ENCODE measurements at regions not wholly inside any gene's neighbourhood (a gene's known extent, or its start where the extent isn't known, plus 50 kb on each side); places are given as distances from the start of the nearest gene placed in this dataset.

- H3K36me3 Mint-ChIP-seq, result no peaks in the 10 kb centered on the region
- ATAC-seq (no peak), DNase-seq (ENCODE audit: low spot score in 2 of 2) (no peak)
- H3K4me3 Mint-ChIP-seq, result no peak overlapping the region
- no peak overlapping the region for H3K27ac Mint-ChIP-seq
- no peaks in the 10 kb centered on the region for H3K4me1 Mint-ChIP-seq
- peaks cover 2% of the 10 kb centered on the region for H3K9me3 Mint-ChIP-seq
These were observed 275.7 kb upstream of the CAMK1G start for GRCh38 chr1:209307846-209308245.

- H3K36me3 Mint-ChIP-seq, result no peaks in the 10 kb centered on the region
- H3K4me3 Mint-ChIP-seq, result no peak overlapping the region
- H3K9me3 Mint-ChIP-seq, result peaks cover 6% of the 10 kb centered on the region
- no peaks in the 10 kb centered on the region for H3K4me1 Mint-ChIP-seq
- H3K27ac Mint-ChIP-seq, result no peak overlapping the region
- DNase-seq (ENCODE audit: low spot score in 2 of 2), result no peak
- no peak for ATAC-seq
These were observed 274.3 kb upstream of the CAMK1G start for GRCh38 chr1:209309198-209309597.

- DNase-seq (ENCODE audit: low spot score in 2 of 2) (no peak), ATAC-seq (no peak)
- H3K36me3 Mint-ChIP-seq, result no peaks in the 10 kb centered on the region
- H3K4me1 Mint-ChIP-seq, result no peaks in the 10 kb centered on the region
- H3K27ac Mint-ChIP-seq, result no peak overlapping the region
- peaks cover 5% of the 10 kb centered on the region for H3K9me3 Mint-ChIP-seq
- no peak overlapping the region for H3K4me3 Mint-ChIP-seq
These were observed 271.7 kb upstream of the CAMK1G start for GRCh38 chr1:209311770-209312169.

GRCh38 chr1:209316929-209317328, 266.6 kb upstream of the CAMK1G start:
- no peak overlapping the region for H3K4me3 Mint-ChIP-seq
- no peaks in the 10 kb centered on the region for H3K36me3 Mint-ChIP-seq
- DNase-seq (ENCODE audit: low spot score in 2 of 2) (no peak), ATAC-seq (no peak)
- H3K9me3 Mint-ChIP-seq, result peaks cover 5% of the 10 kb centered on the region
- no peak overlapping the region for H3K27ac Mint-ChIP-seq
- H3K4me1 Mint-ChIP-seq, result no peaks in the 10 kb centered on the region

- Mint-ChIP-seq H3K4me1 (no peaks in the 10 kb centered on the region), H3K36me3 (no peaks in the 10 kb centered on the region), H3K9me3 (peaks cover 5% of the 10 kb centered on the region), H3K27ac (no peak overlapping the region), H3K4me3 (no peak overlapping the region)
- ATAC-seq, result no peak
- no peak for DNase-seq (ENCODE audit: low spot score in 2 of 2)
These were observed 265.1 kb upstream of the CAMK1G start for GRCh38 chr1:209318181-209319056.

- no peak for DNase-seq (ENCODE audit: low spot score in 2 of 2)
- peaks cover 2% of the 10 kb centered on the region for H3K9me3 Mint-ChIP-seq
- no peak for ATAC-seq
- no peaks in the 10 kb centered on the region for H3K36me3 Mint-ChIP-seq
- H3K4me1 Mint-ChIP-seq, result no peaks in the 10 kb centered on the region
- no peak overlapping the region for H3K4me3 Mint-ChIP-seq
- no peak overlapping the region for H3K27ac Mint-ChIP-seq
These were observed 264.5 kb upstream of the CAMK1G start for GRCh38 chr1:209319057-209319432.

GRCh38 chr1:209319549-209319948, 264.0 kb upstream of the CAMK1G start:
- Mint-ChIP-seq H3K9me3 (no peaks in the 10 kb centered on the region), H3K36me3 (no peaks in the 10 kb centered on the region), H3K27ac (no peak overlapping the region), H3K4me3 (no peak overlapping the region), H3K4me1 (no peaks in the 10 kb centered on the region)
- DNase-seq (ENCODE audit: low spot score in 2 of 2) (no peak), ATAC-seq (no peak)

GRCh38 chr1:209323743-209324142, 259.8 kb upstream of the CAMK1G start:
- no peak for ATAC-seq
- no peak overlapping the region for H3K27ac Mint-ChIP-seq

GRCh38 chr1:209324901-209325871, 258.3 kb upstream of the CAMK1G start:
- Mint-ChIP-seq H3K27ac (no peak overlapping the region), H3K4me3 (no peak overlapping the region), H3K4me1 (no peaks in the 10 kb centered on the region), H3K9me3 (no peaks in the 10 kb centered on the region), H3K36me3 (no peaks in the 10 kb centered on the region)
- no peak for ATAC-seq
- no peak for DNase-seq (ENCODE audit: low spot score in 2 of 2)

More at GRCh38 chr1:209323743-209324142, 259.8 kb upstream of the CAMK1G start:
- Mint-ChIP-seq H3K9me3 (no peaks in the 10 kb centered on the region), H3K4me3 (no peak overlapping the region), H3K36me3 (no peaks in the 10 kb centered on the region), H3K4me1 (no peaks in the 10 kb centered on the region)
- no peak for DNase-seq (ENCODE audit: low spot score in 2 of 2)

GRCh38 chr1:209326076-209326475, 257.4 kb upstream of the CAMK1G start:
- Mint-ChIP-seq H3K9me3 (no peaks in the 10 kb centered on the region), H3K27ac (no peak overlapping the region), H3K36me3 (no peaks in the 10 kb centered on the region), H3K4me1 (no peaks in the 10 kb centered on the region), H3K4me3 (no peak overlapping the region)
- ATAC-seq, result no peak
- DNase-seq (ENCODE audit: low spot score in 2 of 2), result no peak

GRCh38 chr1:209326831-209327230, 256.7 kb upstream of the CAMK1G start:
- Mint-ChIP-seq H3K4me3 (no peak overlapping the region), H3K36me3 (no peaks in the 10 kb centered on the region), H3K4me1 (no peaks in the 10 kb centered on the region)

GRCh38 chr1:209328196-209328595, 255.3 kb upstream of the CAMK1G start:
- ATAC-seq (no peak), DNase-seq (ENCODE audit: low spot score in 2 of 2) (no peak)
- Mint-ChIP-seq H3K4me3 (no peak overlapping the region), H3K36me3 (no peaks in the 10 kb centered on the region), H3K27ac (no peak overlapping the region), H3K9me3 (no peaks in the 10 kb centered on the region), H3K4me1 (no peaks in the 10 kb centered on the region)

More at GRCh38 chr1:209326831-209327230, 256.7 kb upstream of the CAMK1G start:
- H3K27ac Mint-ChIP-seq, result no peak overlapping the region
- no peak for ATAC-seq
- DNase-seq (ENCODE audit: low spot score in 2 of 2), result no peak
- H3K9me3 Mint-ChIP-seq, result no peaks in the 10 kb centered on the region

GRCh38 chr1:209335178-209335577, 248.3 kb upstream of the CAMK1G start:
- Mint-ChIP-seq H3K36me3 (no peaks in the 10 kb centered on the region), H3K4me3 (no peak overlapping the region), H3K4me1 (no peaks in the 10 kb centered on the region), H3K27ac (no peak overlapping the region), H3K9me3 (no peaks in the 10 kb centered on the region)
- ATAC-seq (peak; percentile 31), DNase-seq (ENCODE audit: low spot score in 2 of 2) (no peak)

- H3K4me3 Mint-ChIP-seq, result no peak overlapping the region
- DNase-seq (ENCODE audit: low spot score in 2 of 2) (no peak), ATAC-seq (no peak)
- no peaks in the 10 kb centered on the region for H3K4me1 Mint-ChIP-seq
- no peak overlapping the region for H3K27ac Mint-ChIP-seq
- H3K9me3 Mint-ChIP-seq, result no peaks in the 10 kb centered on the region
- H3K36me3 Mint-ChIP-seq, result no peaks in the 10 kb centered on the region
These were observed 242.4 kb upstream of the CAMK1G start for GRCh38 chr1:209341146-209341545.

GRCh38 chr1:209341673-209342420, 241.7 kb upstream of the CAMK1G start:
- Mint-ChIP-seq H3K9me3 (no peaks in the 10 kb centered on the region), H3K4me3 (no peak overlapping the region)

More at GRCh38 chr1:209341673-209342420, 241.7 kb upstream of the CAMK1G start:
- Mint-ChIP-seq H3K36me3 (no peaks in the 10 kb centered on the region), H3K27ac (no peak overlapping the region), H3K4me1 (no peaks in the 10 kb centered on the region)
- no peak for DNase-seq (ENCODE audit: low spot score in 2 of 2)
- no peak for ATAC-seq
